Astrocyte of the spinal cord (primary cell): ENCODE measurements at regions not wholly inside any gene's neighbourhood (a gene's known extent, or its start where the extent isn't known, plus 50 kb on each side); places are given as distances from the start of the nearest gene placed in this dataset.

ENCODE experiments used
- DNase-seq: peaks from one replicate; pipeline ENCODE4 v3.0.0; 2011; ENCODE audit warnings: low read depth, low spot score
- H3K4me3 ChIP-seq: 2 replicates; pipeline ENCODE4 v1.5.1; 2011; ENCODE audit warnings: low read depth, mild to moderate bottlenecking, low read length, moderate library complexity
- in situ Hi-C: cut with HindIII; loops from 2 replicates; pipeline ENCODE4 v1.10.0; 2017; ENCODE audit warnings: low sequenced_read_pairs
- TF ChIP-seq, protein P1 (sequence below): IDR thresholded peaks from 2 replicates; pipeline ENCODE4 v1.5.1; 2012; ENCODE audit warnings: low read depth, mild to moderate bottlenecking, low read length, inconsistent platforms

- in situ Hi-C loops, result no loop called here
- no peak overlapping the region for H3K4me3 ChIP-seq
- DNase-seq, result no peak
- TF ChIP-seq, protein P1, sequence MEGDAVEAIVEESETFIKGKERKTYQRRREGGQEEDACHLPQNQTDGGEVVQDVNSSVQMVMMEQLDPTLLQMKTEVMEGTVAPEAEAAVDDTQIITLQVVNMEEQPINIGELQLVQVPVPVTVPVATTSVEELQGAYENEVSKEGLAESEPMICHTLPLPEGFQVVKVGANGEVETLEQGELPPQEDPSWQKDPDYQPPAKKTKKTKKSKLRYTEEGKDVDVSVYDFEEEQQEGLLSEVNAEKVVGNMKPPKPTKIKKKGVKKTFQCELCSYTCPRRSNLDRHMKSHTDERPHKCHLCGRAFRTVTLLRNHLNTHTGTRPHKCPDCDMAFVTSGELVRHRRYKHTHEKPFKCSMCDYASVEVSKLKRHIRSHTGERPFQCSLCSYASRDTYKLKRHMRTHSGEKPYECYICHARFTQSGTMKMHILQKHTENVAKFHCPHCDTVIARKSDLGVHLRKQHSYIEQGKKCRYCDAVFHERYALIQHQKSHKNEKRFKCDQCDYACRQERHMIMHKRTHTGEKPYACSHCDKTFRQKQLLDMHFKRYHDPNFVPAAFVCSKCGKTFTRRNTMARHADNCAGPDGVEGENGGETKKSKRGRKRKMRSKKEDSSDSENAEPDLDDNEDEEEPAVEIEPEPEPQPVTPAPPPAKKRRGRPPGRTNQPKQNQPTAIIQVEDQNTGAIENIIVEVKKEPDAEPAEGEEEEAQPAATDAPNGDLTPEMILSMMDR, result no peak
Measured at GRCh38 chr10:128626397-128627000, 500.3 kb upstream of the MKI67 start.

- no peak overlapping the region for H3K4me3 ChIP-seq
- in situ Hi-C loops, result no loop called here
- TF ChIP-seq, protein P1, result no peak
- DNase-seq, result no peak
Measured at GRCh38 chr10:128627811-128628210, 501.6 kb upstream of the MKI67 start.

DNA sequence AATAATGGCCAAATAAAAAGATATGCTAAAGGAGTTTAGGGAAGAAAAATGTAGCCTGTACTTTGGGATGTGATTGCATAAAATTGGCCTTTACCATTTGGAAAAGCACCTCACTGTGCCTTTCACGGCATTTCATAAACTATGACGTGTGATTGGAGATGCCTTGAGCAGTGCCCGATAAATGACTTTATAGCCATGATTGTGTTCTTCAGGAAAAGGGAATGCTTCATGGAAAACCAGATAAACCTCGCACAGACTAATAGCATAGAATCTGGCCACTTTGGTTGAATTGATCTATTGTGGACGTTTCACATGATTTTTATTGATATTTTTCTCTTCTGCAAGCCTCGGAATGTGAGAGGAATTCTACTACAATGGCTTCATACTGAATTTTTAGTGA is 502.0 kb upstream of the MKI67 start:
- TF ChIP-seq, protein P1, result no peak
- in situ Hi-C loops, result no loop called here
- no peak overlapping the region for H3K4me3 ChIP-seq
- no peak for DNase-seq

GRCh38 chr10:128629111-128630096 is 503.2 kb upstream of the MKI67 start:
- no peak for DNase-seq
- no peak overlapping the region for H3K4me3 ChIP-seq
- TF ChIP-seq, protein P1, result no peak
- in situ Hi-C loops, result no loop called here

- no peak overlapping the region for H3K4me3 ChIP-seq
- in situ Hi-C loops, result no loop called here
- no peak for DNase-seq
- TF ChIP-seq, protein P1, result no peak
Measured at GRCh38 chr10:128630787-128631252, 504.6 kb upstream of the MKI67 start.

DNA sequence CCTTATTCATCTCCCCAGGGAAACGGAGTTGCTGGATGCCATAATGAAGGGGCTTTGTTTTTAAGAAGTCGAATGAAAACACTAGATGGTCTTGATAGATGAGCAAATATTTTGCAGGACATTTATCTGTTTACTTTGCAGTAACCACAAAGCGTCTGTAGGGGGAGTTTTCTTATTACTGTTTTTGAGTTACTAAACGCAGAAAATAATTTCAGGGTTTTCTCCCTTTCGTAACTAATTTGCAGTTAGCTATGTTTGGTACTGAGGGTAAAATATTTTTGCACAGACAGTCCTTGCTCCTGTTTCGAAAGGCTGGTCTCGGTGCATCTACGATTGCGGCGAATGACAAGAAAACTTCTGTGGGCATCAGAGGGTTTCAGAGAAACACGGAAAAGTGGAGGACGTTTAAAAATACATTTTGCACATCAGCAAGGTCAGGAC is 505.6 kb upstream of the MKI67 start:
- TF ChIP-seq, protein P1, result peak; percentile 40
- DNase-seq, result no peak
- H3K4me3 ChIP-seq, result no peak overlapping the region
- in situ Hi-C loops, result no loop called here
